GM23338 (cell line): ENCODE measurements at regions not wholly inside any gene's neighbourhood (a gene's known extent, or its start where the extent isn't known, plus 50 kb on each side); places are given as distances from the start of the nearest gene placed in this dataset.

Experiments
- CREB1 ChIP-seq: fragments of 250-450 bp; sonication (Bioruptor Pico); IDR thresholded peaks from 2 replicates; pipeline ENCODE4 v1.5.0; 2020; ENCODE audit warnings: low read depth, mild to moderate bottlenecking, moderate library complexity
- EZH2 ChIP-seq: fragments of 200-600 bp; sonication (generic); IDR thresholded peaks from one replicate; pipeline ENCODE4 v1.8.0; 2017; ENCODE audit warnings: antibody characterized with exemption, mild to moderate bottlenecking, low read depth; ENCODE audit not compliant: unreplicated experiment
- JUNB ChIP-seq: IDR thresholded peaks from one replicate; pipeline ENCODE4 v1.6.1; 2016; ENCODE audit warnings: antibody characterized with exemption; ENCODE audit not compliant: unreplicated experiment
- NANOG ChIP-seq: IDR thresholded peaks from 2 replicates; pipeline ENCODE4 v1.6.1; 2016; ENCODE audit warnings: antibody characterized with exemption, borderline replicate concordance
- POLR2AphosphoS5 ChIP-seq: IDR thresholded peaks from 2 replicates; pipeline ENCODE4 v1.6.1; 2016; ENCODE audit warnings: antibody characterized with exemption, low read depth
- STAT1 ChIP-seq: IDR thresholded peaks from one replicate; pipeline ENCODE4 v1.6.1; 2016; ENCODE audit warnings: antibody characterized with exemption; ENCODE audit not compliant: unreplicated experiment
- TF ChIP-seq, protein P1 (sequence below), 2 experiments: fragments of 200-600 bp in 1 of 2; sonication (generic) in 1 of 2; conservative IDR thresholded peaks; 2 replicates each; pipeline versions ENCODE4 v1.5.1 to v1.6.1; 2016 to 2017; ENCODE audit warnings: antibody characterized with exemption in 2 of 2, low read depth in 2 of 2, mild to moderate bottlenecking in 2 of 2, moderate library complexity in 1 of 2
- TF ChIP-seq, protein P2 (sequence below): IDR thresholded peaks from 2 replicates; pipeline ENCODE4 v1.6.1; 2016; ENCODE audit warnings: antibody characterized with exemption

DNA sequence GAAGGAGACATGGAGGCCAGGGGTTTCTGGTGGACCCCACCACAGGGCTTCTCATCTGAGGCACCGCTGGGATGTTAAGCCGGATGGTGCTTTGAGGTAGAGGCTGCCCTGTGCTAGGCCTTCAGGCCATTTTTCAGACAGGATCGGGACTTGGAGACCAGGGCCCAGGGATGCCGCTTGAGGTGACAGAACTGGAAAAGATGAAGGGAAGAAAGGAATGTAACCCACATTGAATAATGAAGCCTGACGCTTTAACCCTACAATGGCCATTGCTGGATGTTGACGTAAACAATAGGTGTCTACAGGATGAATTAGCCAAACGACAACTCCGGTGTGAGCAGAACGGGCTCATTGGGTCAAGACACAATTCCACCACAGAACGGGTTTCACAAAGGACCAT lies 62.5 kb downstream of the CEBPB start:
- TF ChIP-seq, protein P1, sequence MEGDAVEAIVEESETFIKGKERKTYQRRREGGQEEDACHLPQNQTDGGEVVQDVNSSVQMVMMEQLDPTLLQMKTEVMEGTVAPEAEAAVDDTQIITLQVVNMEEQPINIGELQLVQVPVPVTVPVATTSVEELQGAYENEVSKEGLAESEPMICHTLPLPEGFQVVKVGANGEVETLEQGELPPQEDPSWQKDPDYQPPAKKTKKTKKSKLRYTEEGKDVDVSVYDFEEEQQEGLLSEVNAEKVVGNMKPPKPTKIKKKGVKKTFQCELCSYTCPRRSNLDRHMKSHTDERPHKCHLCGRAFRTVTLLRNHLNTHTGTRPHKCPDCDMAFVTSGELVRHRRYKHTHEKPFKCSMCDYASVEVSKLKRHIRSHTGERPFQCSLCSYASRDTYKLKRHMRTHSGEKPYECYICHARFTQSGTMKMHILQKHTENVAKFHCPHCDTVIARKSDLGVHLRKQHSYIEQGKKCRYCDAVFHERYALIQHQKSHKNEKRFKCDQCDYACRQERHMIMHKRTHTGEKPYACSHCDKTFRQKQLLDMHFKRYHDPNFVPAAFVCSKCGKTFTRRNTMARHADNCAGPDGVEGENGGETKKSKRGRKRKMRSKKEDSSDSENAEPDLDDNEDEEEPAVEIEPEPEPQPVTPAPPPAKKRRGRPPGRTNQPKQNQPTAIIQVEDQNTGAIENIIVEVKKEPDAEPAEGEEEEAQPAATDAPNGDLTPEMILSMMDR (conservative IDR thresholded peaks at IDR 0.05; ENCODE audit: low read depth in 2 of 2): no peak
- no peak for TF ChIP-seq POLR2AphosphoS5
- no peak for TF ChIP-seq EZH2
- TF ChIP-seq NANOG: no peak
- TF ChIP-seq STAT1: no peak
- no peak for TF ChIP-seq CREB1 (CRISPR knock-in tag)
- TF ChIP-seq JUNB: no peak
- TF ChIP-seq, protein P2, sequence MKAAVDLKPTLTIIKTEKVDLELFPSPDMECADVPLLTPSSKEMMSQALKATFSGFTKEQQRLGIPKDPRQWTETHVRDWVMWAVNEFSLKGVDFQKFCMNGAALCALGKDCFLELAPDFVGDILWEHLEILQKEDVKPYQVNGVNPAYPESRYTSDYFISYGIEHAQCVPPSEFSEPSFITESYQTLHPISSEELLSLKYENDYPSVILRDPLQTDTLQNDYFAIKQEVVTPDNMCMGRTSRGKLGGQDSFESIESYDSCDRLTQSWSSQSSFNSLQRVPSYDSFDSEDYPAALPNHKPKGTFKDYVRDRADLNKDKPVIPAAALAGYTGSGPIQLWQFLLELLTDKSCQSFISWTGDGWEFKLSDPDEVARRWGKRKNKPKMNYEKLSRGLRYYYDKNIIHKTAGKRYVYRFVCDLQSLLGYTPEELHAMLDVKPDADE: no peak
